ENCODE measurements at regions not wholly inside any gene's neighbourhood (a gene's known extent, or its start where the extent isn't known, plus 50 kb on each side); places are given as distances from the start of the nearest gene placed in this dataset.
A peak's percentile ranks its signal among the peaks of the same experiment; 100 is the strongest.

DNA sequence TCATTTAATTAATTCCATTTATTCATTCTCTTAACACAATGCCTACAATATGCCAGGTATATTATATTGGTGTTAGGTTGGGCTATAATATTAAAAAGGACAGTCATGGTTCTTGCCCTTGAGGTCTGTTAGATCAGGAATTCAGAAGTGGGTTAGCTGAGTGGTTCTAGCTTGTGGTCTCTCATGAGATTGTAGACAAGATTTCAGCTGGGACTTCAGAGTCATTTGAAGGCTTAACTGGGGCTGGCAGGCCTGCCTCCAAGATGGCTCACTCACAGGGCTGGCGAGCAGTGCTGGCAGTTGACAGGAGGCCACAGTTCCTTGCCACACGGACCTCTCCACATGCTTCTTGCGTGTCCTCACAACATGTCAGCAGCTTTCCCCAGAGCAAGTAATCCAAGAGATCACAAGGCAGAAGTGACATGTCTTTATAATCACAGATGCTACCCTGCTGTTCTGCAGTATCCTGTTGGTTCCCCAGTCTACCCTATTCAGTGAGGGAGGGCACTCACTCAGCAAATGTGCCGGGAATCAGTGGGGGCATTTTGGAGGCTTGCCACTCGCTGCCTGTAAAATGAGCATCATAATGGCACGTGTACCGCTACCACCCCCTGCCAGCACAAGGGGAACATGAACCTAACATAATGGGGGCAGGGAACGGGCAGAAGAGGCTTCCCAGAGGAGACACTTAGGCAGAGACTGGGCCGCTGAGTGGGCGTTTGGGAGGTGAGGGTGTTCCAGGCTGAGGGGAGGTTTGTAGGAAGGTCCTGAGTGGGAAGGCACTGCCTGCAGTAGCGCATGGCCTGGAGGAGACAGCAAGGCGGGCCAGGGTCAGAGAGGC lies 70.0 kb downstream of the EXOSC2 start:
- H3K36me3 ChIP-seq: no peaks in the 10 kb centered on the region
- WGBS, 2 donors (ENCODE audit: low coverage in 1 of 2): 91 to 92% methylated on average over 5 to 12 of the region's 12 CpGs
- TF ChIP-seq POLR2AphosphoS5 (IDR thresholded peaks at IDR 0.05): no peak
- TF ChIP-seq, protein P1, sequence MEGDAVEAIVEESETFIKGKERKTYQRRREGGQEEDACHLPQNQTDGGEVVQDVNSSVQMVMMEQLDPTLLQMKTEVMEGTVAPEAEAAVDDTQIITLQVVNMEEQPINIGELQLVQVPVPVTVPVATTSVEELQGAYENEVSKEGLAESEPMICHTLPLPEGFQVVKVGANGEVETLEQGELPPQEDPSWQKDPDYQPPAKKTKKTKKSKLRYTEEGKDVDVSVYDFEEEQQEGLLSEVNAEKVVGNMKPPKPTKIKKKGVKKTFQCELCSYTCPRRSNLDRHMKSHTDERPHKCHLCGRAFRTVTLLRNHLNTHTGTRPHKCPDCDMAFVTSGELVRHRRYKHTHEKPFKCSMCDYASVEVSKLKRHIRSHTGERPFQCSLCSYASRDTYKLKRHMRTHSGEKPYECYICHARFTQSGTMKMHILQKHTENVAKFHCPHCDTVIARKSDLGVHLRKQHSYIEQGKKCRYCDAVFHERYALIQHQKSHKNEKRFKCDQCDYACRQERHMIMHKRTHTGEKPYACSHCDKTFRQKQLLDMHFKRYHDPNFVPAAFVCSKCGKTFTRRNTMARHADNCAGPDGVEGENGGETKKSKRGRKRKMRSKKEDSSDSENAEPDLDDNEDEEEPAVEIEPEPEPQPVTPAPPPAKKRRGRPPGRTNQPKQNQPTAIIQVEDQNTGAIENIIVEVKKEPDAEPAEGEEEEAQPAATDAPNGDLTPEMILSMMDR (IDR thresholded peaks at IDR 0.05): no peak
- no peaks in the 10 kb centered on the region for H3K27me3 ChIP-seq
- no peak overlapping the region for H3K4me3 ChIP-seq
- H3K9me3 ChIP-seq: no peaks in the 10 kb centered on the region
- no peak for DNase-seq
- no peak overlapping the region for H3K27ac ChIP-seq
- in situ Hi-C loops (cut with MboI; ENCODE audit: low pct_ligation_motif_present in 1 of 4, low pct_unique_long_range_greater_than_20kb in 1 of 4, low sequenced_read_pairs in 3 of 4) (loop anchor here in 2 of 4 donors (10.0 to 25.0 kb wide), 2 partner anchors 49 to 99 kb away; no protein-coding TSS in a partner anchor), intact Hi-C loops (cut with DNase I; ENCODE audit: low total_unique reads) (loop anchor here (10.0 kb wide), 1 partner anchor 181 kb away; no protein-coding TSS in a partner anchor)
- H3K4me1 ChIP-seq: peaks cover 22 to 49% (median 38%) of the 10 kb centered on the region in 4 donors

DNA sequence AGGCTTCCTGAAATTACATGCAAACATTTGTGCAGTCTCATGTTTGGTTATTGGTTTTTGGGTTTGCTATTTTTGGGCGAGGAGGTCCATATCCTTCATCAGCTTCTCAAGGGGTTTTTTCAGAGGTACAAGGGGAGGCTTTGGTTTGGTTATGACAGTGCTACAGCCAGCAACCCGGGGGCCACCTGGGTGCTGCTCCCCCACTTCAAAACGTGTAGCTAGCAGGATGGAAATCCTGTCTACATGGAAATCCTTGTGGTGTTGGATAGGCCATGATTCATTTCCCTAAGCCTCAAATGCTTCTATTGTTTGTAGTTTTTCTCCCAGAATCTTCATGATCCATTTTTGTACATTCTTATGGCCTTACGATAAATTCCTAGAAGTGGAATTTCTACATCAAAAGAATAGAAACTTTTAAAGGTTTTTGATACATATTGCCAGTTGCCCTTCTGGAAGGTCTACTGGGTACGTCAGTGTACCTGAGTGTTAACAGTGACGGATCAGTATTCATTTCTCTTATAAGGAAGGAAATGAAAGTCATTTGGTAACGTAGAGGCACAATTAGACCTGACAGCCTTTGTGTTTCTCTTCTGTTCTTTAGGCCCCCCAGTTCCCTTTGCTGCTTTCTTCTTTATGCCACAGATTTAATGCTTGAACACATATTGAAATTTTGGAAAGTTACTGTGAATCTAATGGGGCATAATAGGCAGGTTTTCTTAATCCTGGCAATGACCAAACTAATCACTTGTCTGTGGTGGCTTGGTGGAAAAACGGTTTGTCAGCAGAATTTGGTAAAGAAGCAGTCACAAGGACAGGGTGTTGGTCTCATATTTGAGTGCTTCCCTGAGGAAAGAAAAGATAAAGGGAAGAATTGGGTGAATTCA lies 69.7 kb upstream of the ABL1 start:
- H3K36me3 ChIP-seq: no peaks in the 10 kb centered on the region
- 56 to 57% methylated on average over 8 of the region's 8 CpGs for WGBS, 2 donors (ENCODE audit: low coverage in 1 of 2)
- H3K9me3 ChIP-seq: no peaks in the 10 kb centered on the region
- H3K27ac ChIP-seq: peak overlapping the region; percentile 78 to 88 (median 84)
- no peak overlapping the region for H3K4me3 ChIP-seq
- H3K27me3 ChIP-seq: no peaks in the 10 kb centered on the region
- H3K4me1 ChIP-seq: peaks cover 22 to 61% (median 51%) of the 10 kb centered on the region in 4 donors
- in situ Hi-C loops (cut with MboI; ENCODE audit: low pct_ligation_motif_present in 1 of 4, low pct_unique_long_range_greater_than_20kb in 1 of 4, low sequenced_read_pairs in 3 of 4) (loop anchor here in 2 of 4 donors (10.0 to 25.0 kb wide), 2 partner anchors 51 to 97 kb away; no protein-coding TSS in a partner anchor), intact Hi-C loops (cut with DNase I; ENCODE audit: low total_unique reads) (loop anchor here (10.0 kb wide), 1 partner anchor 179 kb away; no protein-coding TSS in a partner anchor)
- TF ChIP-seq POLR2A (IDR thresholded peaks at IDR 0.05): no peak
- TF ChIP-seq POLR2AphosphoS5 (IDR thresholded peaks at IDR 0.05): no peak
- TF ChIP-seq, protein P1 (IDR thresholded peaks at IDR 0.05): no peak
- TF ChIP-seq EP300 (IDR thresholded peaks at IDR 0.05; ENCODE audit: low read depth): no peak
- no peak for DNase-seq

DNA sequence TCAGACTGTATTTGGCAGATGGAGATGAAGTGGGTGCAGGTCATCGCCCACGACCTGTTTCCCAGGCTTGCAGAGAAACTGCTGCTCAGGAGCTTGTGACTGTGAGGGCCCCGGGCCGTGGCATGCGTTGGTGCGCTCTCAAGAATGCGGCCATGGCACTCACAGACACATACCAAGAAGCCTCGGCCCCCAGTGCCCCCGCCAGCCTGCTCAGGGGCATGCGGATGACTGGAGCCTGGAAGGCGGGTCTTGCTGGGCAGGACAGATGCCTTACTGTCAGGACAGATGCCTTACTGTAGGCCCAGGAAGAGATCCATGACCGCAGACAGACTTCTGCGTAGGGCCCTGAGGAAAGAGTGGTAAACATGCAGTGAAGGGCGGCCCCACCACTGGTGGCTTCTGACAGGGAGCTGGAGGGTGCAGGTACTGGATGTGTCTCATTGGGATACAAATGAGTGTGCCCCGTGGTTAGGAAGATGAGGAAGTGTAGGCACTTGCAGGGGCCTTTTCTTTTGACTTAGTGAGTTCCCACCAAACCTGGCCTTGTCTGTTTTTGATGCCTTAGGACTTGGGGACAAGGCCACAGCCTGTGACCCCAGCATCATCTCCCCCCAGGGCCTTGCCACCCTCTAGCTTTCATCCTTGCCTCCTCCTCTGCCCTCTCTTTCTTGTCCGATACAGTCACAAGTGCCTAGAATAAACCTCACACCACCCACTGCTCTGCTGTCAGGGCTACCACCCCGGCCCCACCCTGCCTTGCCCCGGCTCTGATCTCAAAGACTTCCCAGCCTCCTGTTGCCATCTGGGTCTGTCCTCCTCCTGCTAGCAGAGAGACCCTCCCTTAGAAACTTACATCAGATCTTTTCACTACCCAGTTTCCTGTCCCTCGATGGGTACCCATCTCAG lies 68.8 kb upstream of the ABL1 start:
- intact Hi-C loops (cut with DNase I; ENCODE audit: low total_unique reads) (loop anchor here (10.0 kb wide), 1 partner anchor 179 kb away; no protein-coding TSS in a partner anchor), in situ Hi-C loops (cut with MboI; ENCODE audit: low pct_ligation_motif_present in 1 of 4, low pct_unique_long_range_greater_than_20kb in 1 of 4, low sequenced_read_pairs in 3 of 4) (loop anchor here in 2 of 4 donors (10.0 to 25.0 kb wide), 2 partner anchors 51 to 96 kb away; no protein-coding TSS in a partner anchor)
- no peaks in the 10 kb centered on the region for H3K36me3 ChIP-seq
- H3K27ac ChIP-seq: peak overlapping the region; percentile 78 to 88 (median 84)
- H3K9me3 ChIP-seq: no peaks in the 10 kb centered on the region
- WGBS, 2 donors (ENCODE audit: low coverage in 1 of 2): 50 to 62% methylated on average over 7 to 19 of the region's 19 CpGs
- H3K27me3 ChIP-seq: no peaks in the 10 kb centered on the region
- H3K4me1 ChIP-seq: peaks cover 26 to 70% (median 56%) of the 10 kb centered on the region in 4 donors
- peak; percentile 55 for DNase-seq
- H3K4me3 ChIP-seq: no peak overlapping the region
- TF ChIP-seq, protein P1 (IDR thresholded peaks at IDR 0.05): no peak
- TF ChIP-seq POLR2AphosphoS5 (IDR thresholded peaks at IDR 0.05): no peak
- no peak for TF ChIP-seq POLR2A (IDR thresholded peaks at IDR 0.05)
- no peak for TF ChIP-seq EP300 (IDR thresholded peaks at IDR 0.05; ENCODE audit: low read depth)
